ENCODE measurements at regions not wholly inside any gene's neighbourhood (a gene's known extent, or its start where the extent isn't known, plus 50 kb on each side); places are given as distances from the start of the nearest gene placed in this dataset.

- TF ChIP-seq, protein P1, sequence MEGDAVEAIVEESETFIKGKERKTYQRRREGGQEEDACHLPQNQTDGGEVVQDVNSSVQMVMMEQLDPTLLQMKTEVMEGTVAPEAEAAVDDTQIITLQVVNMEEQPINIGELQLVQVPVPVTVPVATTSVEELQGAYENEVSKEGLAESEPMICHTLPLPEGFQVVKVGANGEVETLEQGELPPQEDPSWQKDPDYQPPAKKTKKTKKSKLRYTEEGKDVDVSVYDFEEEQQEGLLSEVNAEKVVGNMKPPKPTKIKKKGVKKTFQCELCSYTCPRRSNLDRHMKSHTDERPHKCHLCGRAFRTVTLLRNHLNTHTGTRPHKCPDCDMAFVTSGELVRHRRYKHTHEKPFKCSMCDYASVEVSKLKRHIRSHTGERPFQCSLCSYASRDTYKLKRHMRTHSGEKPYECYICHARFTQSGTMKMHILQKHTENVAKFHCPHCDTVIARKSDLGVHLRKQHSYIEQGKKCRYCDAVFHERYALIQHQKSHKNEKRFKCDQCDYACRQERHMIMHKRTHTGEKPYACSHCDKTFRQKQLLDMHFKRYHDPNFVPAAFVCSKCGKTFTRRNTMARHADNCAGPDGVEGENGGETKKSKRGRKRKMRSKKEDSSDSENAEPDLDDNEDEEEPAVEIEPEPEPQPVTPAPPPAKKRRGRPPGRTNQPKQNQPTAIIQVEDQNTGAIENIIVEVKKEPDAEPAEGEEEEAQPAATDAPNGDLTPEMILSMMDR (IDR thresholded peaks at IDR 0.05; ENCODE audit: insufficient read depth, low read length, poor library complexity, severe bottlenecking) = no peak
- no peak for TF ChIP-seq EZH2phosphoT487 (conservative IDR thresholded peaks at IDR 0.05; ENCODE audit: low read length)
Measured at GRCh38 chr4:156102411-156102810, 148.7 kb upstream of the CTSO start.
